ENCODE measurements at regions not wholly inside any gene's neighbourhood (a gene's known extent, or its start where the extent isn't known, plus 50 kb on each side); places are given as distances from the start of the nearest gene placed in this dataset.

DNA sequence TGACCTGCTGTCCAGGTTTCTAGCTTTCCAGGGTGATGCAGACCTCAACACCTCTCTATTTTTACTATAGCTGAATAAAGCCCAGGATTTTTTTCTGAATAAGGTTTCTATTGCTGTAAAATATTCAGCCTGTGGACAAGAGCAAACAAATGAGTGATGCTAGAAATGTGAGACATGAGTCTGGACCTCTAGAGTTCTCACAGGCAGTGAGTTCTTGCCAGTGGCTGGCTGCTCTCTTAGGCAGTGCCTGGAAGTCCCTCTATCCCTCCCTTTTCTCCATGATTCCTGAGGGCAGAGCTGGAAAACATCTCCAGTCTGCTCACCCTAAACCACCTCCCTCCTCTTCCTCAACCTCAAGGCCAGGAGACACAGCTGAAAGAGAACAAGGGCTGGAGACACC is 793.8 kb upstream of the IGFBP3 start:
- H3K27ac Mint-ChIP-seq (ENCODE audit: unreplicated experiment) = no peak overlapping the region
- no peaks in the 10 kb centered on the region for H3K27me3 Mint-ChIP-seq (ENCODE audit: unreplicated experiment)
- H3K4me1 Mint-ChIP-seq (ENCODE audit: unreplicated experiment) = peaks cover 30% of the 10 kb centered on the region
- DNase-seq (ENCODE audit: extremely low spot score, unreplicated experiment) = no peak
- no peak overlapping the region for H3K4me3 Mint-ChIP-seq (ENCODE audit: unreplicated experiment)
- no peaks in the 10 kb centered on the region for H3K36me3 Mint-ChIP-seq (ENCODE audit: unreplicated experiment)
- TF ChIP-seq, protein P1, sequence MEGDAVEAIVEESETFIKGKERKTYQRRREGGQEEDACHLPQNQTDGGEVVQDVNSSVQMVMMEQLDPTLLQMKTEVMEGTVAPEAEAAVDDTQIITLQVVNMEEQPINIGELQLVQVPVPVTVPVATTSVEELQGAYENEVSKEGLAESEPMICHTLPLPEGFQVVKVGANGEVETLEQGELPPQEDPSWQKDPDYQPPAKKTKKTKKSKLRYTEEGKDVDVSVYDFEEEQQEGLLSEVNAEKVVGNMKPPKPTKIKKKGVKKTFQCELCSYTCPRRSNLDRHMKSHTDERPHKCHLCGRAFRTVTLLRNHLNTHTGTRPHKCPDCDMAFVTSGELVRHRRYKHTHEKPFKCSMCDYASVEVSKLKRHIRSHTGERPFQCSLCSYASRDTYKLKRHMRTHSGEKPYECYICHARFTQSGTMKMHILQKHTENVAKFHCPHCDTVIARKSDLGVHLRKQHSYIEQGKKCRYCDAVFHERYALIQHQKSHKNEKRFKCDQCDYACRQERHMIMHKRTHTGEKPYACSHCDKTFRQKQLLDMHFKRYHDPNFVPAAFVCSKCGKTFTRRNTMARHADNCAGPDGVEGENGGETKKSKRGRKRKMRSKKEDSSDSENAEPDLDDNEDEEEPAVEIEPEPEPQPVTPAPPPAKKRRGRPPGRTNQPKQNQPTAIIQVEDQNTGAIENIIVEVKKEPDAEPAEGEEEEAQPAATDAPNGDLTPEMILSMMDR (IDR thresholded peaks at IDR 0.05) = no peak
- no peaks in the 10 kb centered on the region for H3K9me3 Mint-ChIP-seq (ENCODE audit: unreplicated experiment)

DNA sequence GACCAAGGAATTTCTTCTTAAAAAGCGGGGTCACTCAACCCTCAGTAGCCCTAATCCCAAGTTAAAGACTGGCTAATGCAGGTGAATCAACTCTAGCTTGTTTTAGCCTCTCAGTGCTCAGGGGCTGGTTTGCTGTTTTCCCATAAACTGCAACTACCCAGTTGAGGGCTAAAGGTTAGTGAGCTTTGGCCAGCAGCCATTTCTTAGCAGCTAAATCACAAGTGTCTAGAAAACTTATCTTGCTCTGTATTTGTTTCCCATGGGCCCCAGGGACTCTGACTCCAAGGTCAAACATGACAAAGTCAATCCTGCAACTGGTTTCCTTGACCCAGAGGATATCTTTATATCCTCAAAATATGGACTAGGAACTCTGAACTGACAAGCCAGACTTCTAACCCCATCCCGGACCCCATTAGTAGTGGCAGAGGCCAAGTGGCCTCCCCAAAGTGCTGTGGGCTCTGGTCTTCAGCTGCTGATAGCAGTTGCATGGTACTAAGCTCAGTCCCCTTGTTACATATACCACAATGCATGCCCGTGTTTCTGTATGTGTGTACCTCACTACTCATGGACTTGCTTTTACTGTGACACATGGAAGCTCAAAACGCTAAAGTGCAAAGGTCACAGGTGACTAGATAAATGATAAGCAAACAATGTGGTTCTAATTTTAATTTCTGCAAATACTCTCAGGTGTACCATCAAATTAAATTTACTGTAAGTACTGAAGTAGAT is 793.0 kb upstream of the IGFBP3 start:
- Mint-ChIP-seq H3K4me1 (ENCODE audit: unreplicated experiment) (peaks cover 30% of the 10 kb centered on the region), H3K27ac (ENCODE audit: unreplicated experiment) (no peak overlapping the region), H3K27me3 (ENCODE audit: unreplicated experiment) (no peaks in the 10 kb centered on the region), H3K4me3 (ENCODE audit: unreplicated experiment) (no peak overlapping the region), H3K9me3 (ENCODE audit: unreplicated experiment) (no peaks in the 10 kb centered on the region), H3K36me3 (ENCODE audit: unreplicated experiment) (no peaks in the 10 kb centered on the region)
- TF ChIP-seq, protein P1 (IDR thresholded peaks at IDR 0.05) = no peak
- no peak for DNase-seq (ENCODE audit: extremely low spot score, unreplicated experiment)

DNA sequence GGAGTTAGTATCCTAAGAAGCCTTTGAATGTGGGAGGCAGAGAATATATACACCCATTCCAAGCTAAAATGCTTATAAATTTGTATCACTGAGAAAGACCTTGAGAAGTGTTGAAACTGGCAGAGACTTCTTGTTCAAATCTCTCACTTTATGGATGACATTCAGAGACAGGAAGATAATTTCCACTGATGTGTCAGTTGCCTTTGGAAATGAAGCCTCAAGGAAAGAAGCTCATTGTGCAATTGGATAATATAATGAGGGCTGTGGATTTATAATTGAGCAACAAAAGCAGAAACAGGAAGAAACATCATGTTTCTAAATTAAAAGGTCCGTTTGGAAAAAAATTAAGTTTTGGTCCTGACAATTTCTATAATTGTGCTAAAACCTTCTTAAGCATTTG is 789.9 kb upstream of the IGFBP3 start:
- TF ChIP-seq, protein P1 (IDR thresholded peaks at IDR 0.05) = no peak
- H3K4me3 Mint-ChIP-seq (ENCODE audit: unreplicated experiment) = no peak overlapping the region
- no peaks in the 10 kb centered on the region for H3K27me3 Mint-ChIP-seq (ENCODE audit: unreplicated experiment)
- no peaks in the 10 kb centered on the region for H3K36me3 Mint-ChIP-seq (ENCODE audit: unreplicated experiment)
- H3K27ac Mint-ChIP-seq (ENCODE audit: unreplicated experiment) = no peak overlapping the region
- DNase-seq (ENCODE audit: extremely low spot score, unreplicated experiment) = no peak
- peaks cover 34% of the 10 kb centered on the region for H3K4me1 Mint-ChIP-seq (ENCODE audit: unreplicated experiment)
- H3K9me3 Mint-ChIP-seq (ENCODE audit: unreplicated experiment) = no peaks in the 10 kb centered on the region

DNA sequence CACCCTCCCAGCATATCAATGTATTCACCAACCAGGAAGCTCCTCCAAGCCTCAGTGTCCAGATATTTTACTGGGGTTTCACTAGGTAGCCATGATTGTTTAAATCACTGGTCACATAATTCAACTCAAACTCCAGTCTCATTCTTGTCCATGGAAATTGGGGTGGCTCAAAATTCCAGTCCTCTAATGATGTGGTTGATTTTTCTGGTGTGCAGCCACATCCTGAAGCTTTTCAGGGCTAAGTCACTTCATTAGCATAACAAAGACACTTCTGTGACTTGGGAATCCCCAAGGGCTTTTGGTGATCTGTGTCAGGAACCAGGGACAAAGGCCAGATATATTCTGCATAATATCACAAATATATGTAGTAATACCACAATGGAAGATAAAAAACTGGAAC is 786.9 kb upstream of the IGFBP3 start:
- Mint-ChIP-seq H3K27me3 (ENCODE audit: unreplicated experiment) (no peaks in the 10 kb centered on the region), H3K36me3 (ENCODE audit: unreplicated experiment) (no peaks in the 10 kb centered on the region), H3K27ac (ENCODE audit: unreplicated experiment) (no peak overlapping the region), H3K9me3 (ENCODE audit: unreplicated experiment) (no peaks in the 10 kb centered on the region), H3K4me3 (ENCODE audit: unreplicated experiment) (no peak overlapping the region), H3K4me1 (ENCODE audit: unreplicated experiment) (peaks cover 32% of the 10 kb centered on the region)
- TF ChIP-seq, protein P1 (IDR thresholded peaks at IDR 0.05) = no peak
- no peak for DNase-seq (ENCODE audit: extremely low spot score, unreplicated experiment)

DNA sequence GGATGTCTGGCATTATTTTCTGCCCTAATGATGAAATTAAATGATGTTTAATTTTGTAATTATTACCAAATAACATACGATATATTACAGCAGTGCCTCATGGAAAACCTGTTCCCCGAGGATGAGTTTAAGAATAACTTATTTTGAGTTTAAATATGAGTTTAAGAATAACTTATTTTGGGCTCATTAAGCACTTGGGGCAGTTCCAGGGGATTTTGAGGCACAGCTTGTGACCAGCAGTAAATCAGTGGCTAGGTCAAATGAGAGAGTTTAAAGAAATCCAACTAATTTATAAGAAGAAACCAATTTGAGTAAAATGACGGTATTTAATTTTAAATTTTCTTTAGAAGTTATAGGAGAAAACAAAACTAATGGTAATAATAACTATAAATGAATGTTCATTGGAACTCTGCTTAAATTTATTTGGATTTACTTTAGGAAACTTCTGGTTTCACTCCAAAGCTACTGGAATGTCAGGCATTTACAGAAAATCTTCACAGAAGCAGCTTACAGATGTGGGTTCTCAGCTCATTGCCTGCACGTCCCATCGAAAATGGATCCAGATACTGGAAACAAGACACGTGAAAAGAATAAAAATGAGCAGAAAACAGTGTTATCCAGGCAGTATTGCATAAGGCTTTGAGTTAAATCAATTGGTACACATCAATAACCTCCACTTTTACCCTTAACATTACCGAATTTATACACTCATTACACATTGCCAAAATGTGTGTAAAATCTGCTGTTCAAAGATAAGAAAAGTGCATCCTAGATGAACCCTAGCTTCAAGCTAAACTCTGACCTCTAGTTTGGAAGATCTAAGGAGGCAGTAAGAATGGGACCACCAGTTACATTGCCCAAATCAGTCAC is 784.5 kb upstream of the IGFBP3 start:
- Mint-ChIP-seq H3K4me1 (ENCODE audit: unreplicated experiment) (peaks cover 22% of the 10 kb centered on the region), H3K27ac (ENCODE audit: unreplicated experiment) (no peak overlapping the region), H3K36me3 (ENCODE audit: unreplicated experiment) (no peaks in the 10 kb centered on the region), H3K4me3 (ENCODE audit: unreplicated experiment) (no peak overlapping the region), H3K9me3 (ENCODE audit: unreplicated experiment) (no peaks in the 10 kb centered on the region), H3K27me3 (ENCODE audit: unreplicated experiment) (no peaks in the 10 kb centered on the region)
- TF ChIP-seq, protein P1 (IDR thresholded peaks at IDR 0.05) = no peak
- DNase-seq (ENCODE audit: extremely low spot score, unreplicated experiment) = no peak
